DND-41 (cell line): ENCODE measurements at regions not wholly inside any gene's neighbourhood (a gene's known extent, or its start where the extent isn't known, plus 50 kb on each side); places are given as distances from the start of the nearest gene placed in this dataset.

Experiments used
- CTCF ChIP-seq: IDR thresholded peaks from 2 replicates; pipeline ENCODE4 v1.5.1; 2012; ENCODE audit warnings: borderline replicate concordance, low read length, moderate library complexity, mild to moderate bottlenecking; ENCODE audit not compliant: poor library complexity, severe bottlenecking; ENCODE audit errors: extremely low read depth
- EZH2 ChIP-seq: IDR thresholded peaks from 3 replicates; pipeline ENCODE4 v1.6.1; 2012; ENCODE audit warnings: borderline replicate concordance, low read depth, mild to moderate bottlenecking, moderate library complexity, low read length, inconsistent platforms; ENCODE audit not compliant: severe bottlenecking

DNA sequence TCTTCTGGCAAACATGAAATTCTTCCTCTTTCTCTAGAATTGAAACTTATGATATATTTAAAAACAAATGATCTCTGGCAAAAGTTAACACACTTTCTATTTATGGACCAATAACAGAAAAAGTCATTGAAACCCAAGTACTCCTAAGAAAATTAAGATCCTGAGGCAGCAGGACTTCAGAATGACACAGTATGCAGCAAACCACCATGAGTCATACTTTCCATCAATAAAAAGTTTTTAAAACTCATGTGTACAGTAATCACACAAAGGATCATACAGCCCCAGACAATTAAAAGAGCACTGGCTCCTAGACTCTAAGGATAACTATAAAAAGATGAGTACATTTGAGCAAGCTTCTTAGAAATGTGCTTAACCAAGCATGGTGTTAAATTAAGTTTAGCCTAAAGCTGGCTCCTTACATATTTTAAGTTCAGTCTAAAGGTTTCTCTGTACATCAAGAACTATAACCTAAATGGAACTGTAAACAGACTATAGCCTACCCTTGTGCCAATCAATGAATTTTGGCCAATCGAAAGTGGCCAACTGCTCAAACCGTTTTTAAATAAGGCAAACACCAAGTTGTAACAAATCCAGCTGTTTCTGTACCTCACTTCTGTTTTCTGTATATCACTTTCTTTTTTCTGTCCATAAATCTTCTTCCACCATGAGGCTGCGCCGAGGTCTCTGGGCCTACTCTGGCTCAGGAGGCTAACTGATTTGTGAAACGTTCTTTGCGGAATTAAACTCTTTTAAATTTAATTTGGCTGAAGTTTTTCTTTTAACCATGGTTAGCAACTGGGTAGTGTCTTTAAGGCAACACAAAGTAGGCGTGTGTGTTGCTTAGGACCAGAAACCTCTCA lies 232.1 kb upstream of the PIK3R1 start:
- TF ChIP-seq CTCF (no peak), EZH2 (no peak)
